CD14-positive monocyte (primary cell): ENCODE measurements at regions not wholly inside any gene's neighbourhood (a gene's known extent, or its start where the extent isn't known, plus 50 kb on each side); places are given as distances from the start of the nearest gene placed in this dataset.

Source experiments
- DNase-seq, 3 donors: peaks; one replicate each; pipeline ENCODE4 v3.0.0-alpha.2; 2011 to 2022
- H2AFZ ChIP-seq: 2 replicates; pipeline ENCODE4 v1.6.0; 2012; ENCODE audit warnings: mild to moderate bottlenecking, low read depth, low read length, inconsistent platforms; ENCODE audit not compliant: insufficient read depth, poor library complexity, severe bottlenecking
- H3K27ac ChIP-seq, 2 donors: 1 replicate in 1 of 2; 2 replicates in 1 of 2; pipeline ENCODE4 v1.5.1; 2012 to 2013; ENCODE audit warnings: low read length in 2 of 2, control low read depth in 1 of 2, inconsistent platforms in 1 of 2, low read depth in 1 of 2, mild to moderate bottlenecking in 1 of 2
- H3K27me3 ChIP-seq, 2 donors: one replicate each; pipeline versions ENCODE4 v1.6.0 to v1.6.1; 2011 to 2013; ENCODE audit warnings: low read length in 2 of 2; ENCODE audit not compliant: control insufficient read depth in 2 of 2, insufficient read depth in 2 of 2
- H3K36me3 ChIP-seq, 2 donors: replicated peaks in 1 of 2; 1 replicate in 1 of 2; 2 replicates in 1 of 2; pipeline versions ENCODE4 v1.5.1 to v1.6.1; 2012 to 2013; ENCODE audit warnings: low read length in 2 of 2, control low read depth in 1 of 2, inconsistent platforms in 1 of 2, mild to moderate bottlenecking in 1 of 2; ENCODE audit not compliant: insufficient read depth in 2 of 2, control insufficient read depth in 1 of 2
- H3K4me1 ChIP-seq, 2 donors: 1 replicate in 1 of 2; 2 replicates in 1 of 2; pipeline versions ENCODE4 v1.5.1 to v1.6.1; 2012 to 2013; ENCODE audit warnings: low read length in 2 of 2, control low read depth in 1 of 2, inconsistent platforms in 1 of 2, mild to moderate bottlenecking in 1 of 2, moderate library complexity in 1 of 2; ENCODE audit not compliant: insufficient read depth in 2 of 2, control insufficient read depth in 1 of 2
- H3K4me2 ChIP-seq: replicated peaks from 2 replicates; pipeline ENCODE3; 2012; ENCODE audit warnings: low read length, moderate library complexity, mild to moderate bottlenecking; ENCODE audit not compliant: poor library complexity, severe bottlenecking; ENCODE audit errors: extremely low read depth
- H3K4me3 ChIP-seq, 3 experiments: fragments of 200-600 bp in 1 of 3; sonication (generic) in 1 of 3; replicated peaks in 1 of 3; 1 replicate in 2 of 3; 2 replicates in 1 of 3; pipeline ENCODE4 v1.5.1; 2011 to 2013; ENCODE audit warnings: low read length in 3 of 3, mild to moderate bottlenecking in 3 of 3, control low read depth in 2 of 3, low read depth in 2 of 3, inconsistent platforms in 1 of 3, moderate library complexity in 1 of 3
- H3K79me2 ChIP-seq: 2 replicates; pipeline ENCODE4 v1.6.0; 2012; ENCODE audit warnings: mild to moderate bottlenecking, control low read depth, inconsistent platforms, low read length, moderate library complexity; ENCODE audit not compliant: insufficient read depth
- H3K9ac ChIP-seq: 2 replicates; pipeline ENCODE4 v1.6.0; 2017; ENCODE audit warnings: low read length, mild to moderate bottlenecking; ENCODE audit not compliant: insufficient read depth, poor library complexity, severe bottlenecking
- H3K9me3 ChIP-seq, 2 donors: replicated peaks in 1 of 2; 1 replicate in 1 of 2; 2 replicates in 1 of 2; pipeline versions ENCODE4 v1.5.1 to v1.6.1; 2012 to 2013; ENCODE audit warnings: low read length in 2 of 2, control low read depth in 1 of 2; ENCODE audit not compliant: control insufficient read depth in 1 of 2, insufficient read depth in 1 of 2
- H4K20me1 ChIP-seq: 2 replicates; pipeline ENCODE4 v1.6.0; 2012; ENCODE audit warnings: mild to moderate bottlenecking, low read length, control low read depth, moderate library complexity; ENCODE audit not compliant: insufficient read depth
- H3K27ac Mint-ChIP-seq, 7 donors: one replicate each; pipeline ENCODE4 v1.8.0; 2020; ENCODE audit warnings: mild to moderate bottlenecking in 7 of 7, mixed read lengths in 7 of 7, moderate library complexity in 6 of 7, inconsistent platforms in 2 of 7
- H3K27me3 Mint-ChIP-seq, 3 donors: one replicate each; pipeline ENCODE4 v1.8.0; 2021 to 2022; ENCODE audit warnings: low read depth in 3 of 3, mild to moderate bottlenecking in 3 of 3, mixed read lengths in 3 of 3, moderate library complexity in 3 of 3, inconsistent platforms in 1 of 3
- H3K36me3 Mint-ChIP-seq, 2 donors: one replicate each; pipeline ENCODE4 v1.8.0; 2020; ENCODE audit warnings: mixed read lengths in 2 of 2, inconsistent platforms in 1 of 2, mild to moderate bottlenecking in 1 of 2
- H3K4me1 Mint-ChIP-seq: one replicate; pipeline ENCODE4 v1.8.0; 2020; ENCODE audit warnings: mild to moderate bottlenecking, mixed read lengths
- H3K4me3 Mint-ChIP-seq, 2 donors: one replicate each; pipeline ENCODE4 v1.8.0; 2020; ENCODE audit warnings: mild to moderate bottlenecking in 2 of 2, mixed read lengths in 2 of 2, moderate library complexity in 1 of 2
- H3K9me3 Mint-ChIP-seq, 7 donors: one replicate each; pipeline ENCODE4 v1.8.0; 2020 to 2022; ENCODE audit warnings: mixed read lengths in 7 of 7, mild to moderate bottlenecking in 6 of 7, moderate library complexity in 6 of 7, inconsistent platforms in 2 of 7
- CTCF ChIP-seq: fragments of 200-600 bp; IDR thresholded peaks from one replicate; pipeline ENCODE4 v1.8.0; 2022; ENCODE audit warnings: antibody characterized with exemption, mild to moderate bottlenecking
- whole genome bisulfite sequencing: methylation state at CpG from one replicate; pipeline ENCODE4 v1.1.5; 2013; ENCODE audit warnings: missing lambda C conversion rate; ENCODE audit not compliant: insufficient coverage; 5-methylcytosine and 5-hydroxymethylcytosine counted together
- intact Hi-C, 2 donors: fragments of 100-400 bp; cut with micrococcal nuclease; formaldehyde crosslinking; loops; one replicate each; pipeline versions ENCODE4 v1.15.0 to v1.15.1; 2023

GRCh38 chr12:34300376-34301250 lies 278.3 kb downstream of the ALG10 start:
- Histone ChIP-seq H3K9ac (no peak overlapping the region), H3K4me3 (no peak overlapping the region), H3K9me3 (peaks cover 100% of the 10 kb centered on the region in 2 donors), H3K79me2 (no peaks in the 10 kb centered on the region), H4K20me1 (no peaks in the 10 kb centered on the region), H2AFZ (no peak overlapping the region), H3K36me3 (no peaks in the 10 kb centered on the region), H3K27ac (no peak overlapping the region), H3K4me2 (no peak overlapping the region), H3K4me1 (no peaks in the 10 kb centered on the region), H3K27me3 (no peaks in the 10 kb centered on the region)
- intact Hi-C loops, result no loop called here
- no peaks in the 10 kb centered on the region for H3K36me3 Mint-ChIP-seq
- H3K4me1 Mint-ChIP-seq, result no peaks in the 10 kb centered on the region
- no peak overlapping the region for H3K4me3 Mint-ChIP-seq
- peak overlapping the region in 1 of 7 donors; percentile 29 for H3K27ac Mint-ChIP-seq
- H3K27me3 Mint-ChIP-seq, result peaks cover 0 to 5% (median 3%) of the 10 kb centered on the region in 3 donors
- H3K9me3 Mint-ChIP-seq, result peaks cover 89 to 100% (median 97%) of the 10 kb centered on the region in 7 donors
- 87% methylated on average over 29 of the region's 34 CpGs for WGBS
- DNase-seq, result no peak
- TF ChIP-seq CTCF, result no peak

- Histone ChIP-seq H3K4me1 (no peaks in the 10 kb centered on the region), H3K79me2 (no peaks in the 10 kb centered on the region), H4K20me1 (no peaks in the 10 kb centered on the region), H3K9ac (no peak overlapping the region), H3K9me3 (peaks cover 100% of the 10 kb centered on the region in 2 donors), H3K27ac (no peak overlapping the region), H3K4me3 (no peak overlapping the region), H3K36me3 (no peaks in the 10 kb centered on the region), H2AFZ (no peak overlapping the region), H3K4me2 (no peak overlapping the region), H3K27me3 (no peaks in the 10 kb centered on the region)
- Mint-ChIP-seq H3K9me3 (peaks cover 88 to 100% (median 98%) of the 10 kb centered on the region in 7 donors), H3K27me3 (peaks cover 0 to 7% (median 5%) of the 10 kb centered on the region in 3 donors), H3K36me3 (no peaks in the 10 kb centered on the region), H3K27ac (no peak overlapping the region), H3K4me3 (no peak overlapping the region), H3K4me1 (no peaks in the 10 kb centered on the region)
- TF ChIP-seq CTCF, result no peak
- DNase-seq, result no peak
- WGBS, result 92% methylated on average over 10 of the region's 22 CpGs
- intact Hi-C loops, result no loop called here
Observed at GRCh38 chr12:34301251-34302130, 279.2 kb downstream of the ALG10 start.
